HEK293T (cell line): ENCODE measurements at regions not wholly inside any gene's neighbourhood (a gene's known extent, or its start where the extent isn't known, plus 50 kb on each side); places are given as distances from the start of the nearest gene placed in this dataset.

Experiments
- ARNT ChIP-seq: fragments of 450-650 bp; IDR thresholded peaks from 2 replicates; pipeline ENCODE4 v1.6.1; 2017; ENCODE audit warnings: mild to moderate bottlenecking
- BHLHE40 ChIP-seq: fragments of 450-650 bp; IDR thresholded peaks from 2 replicates; pipeline ENCODE4 v1.6.1; 2016; ENCODE audit warnings: mild to moderate bottlenecking, moderate library complexity, borderline replicate concordance
- CTBP1 ChIP-seq: fragments of 450-650 bp; IDR thresholded peaks from 2 replicates; pipeline ENCODE4 v1.6.1; 2016; ENCODE audit warnings: borderline replicate concordance
- ELF4 ChIP-seq: fragments of 450-650 bp; IDR thresholded peaks from 2 replicates; pipeline ENCODE4 v1.6.1; 2017; ENCODE audit warnings: antibody characterized with exemption
- FOXA1 ChIP-seq: fragments of 450-650 bp; IDR thresholded peaks from 2 replicates; pipeline ENCODE4 v1.6.1; 2016; ENCODE audit warnings: mild to moderate bottlenecking
- FOXK2 ChIP-seq: fragments of 450-650 bp; IDR thresholded peaks from 2 replicates; pipeline ENCODE4 v1.6.1; 2016; ENCODE audit warnings: mild to moderate bottlenecking
- FOXM1 ChIP-seq: fragments of 450-650 bp; IDR thresholded peaks from 2 replicates; pipeline ENCODE4 v1.6.1; 2017; ENCODE audit warnings: mild to moderate bottlenecking, borderline replicate concordance
- HDGF ChIP-seq: fragments of 450-650 bp; IDR thresholded peaks from 2 replicates; pipeline ENCODE4 v1.6.1; 2017; ENCODE audit warnings: antibody characterized with exemption, borderline replicate concordance
- L3MBTL2 ChIP-seq: fragments of 450-650 bp; conservative IDR thresholded peaks from 2 replicates; pipeline ENCODE4 v1.6.1; 2016; ENCODE audit warnings: mild to moderate bottlenecking
- LEF1 ChIP-seq: fragments of 450-650 bp; IDR thresholded peaks from 2 replicates; pipeline ENCODE4 v1.6.1; 2017; ENCODE audit warnings: mild to moderate bottlenecking, borderline replicate concordance
- SP1 ChIP-seq: fragments of 450-650 bp; IDR thresholded peaks from 2 replicates; pipeline ENCODE4 v1.6.1; 2017
- SUZ12 ChIP-seq: fragments of 450-650 bp; IDR thresholded peaks from 2 replicates; pipeline ENCODE4 v1.6.1; 2016; ENCODE audit warnings: mild to moderate bottlenecking
- TARDBP ChIP-seq: fragments of 450-650 bp; IDR thresholded peaks from 2 replicates; pipeline ENCODE4 v1.6.1; 2016
- TF ChIP-seq, protein P1 (sequence below): fragments of 450-650 bp; IDR thresholded peaks from 2 replicates; pipeline ENCODE4 v1.6.1; 2016

DNA sequence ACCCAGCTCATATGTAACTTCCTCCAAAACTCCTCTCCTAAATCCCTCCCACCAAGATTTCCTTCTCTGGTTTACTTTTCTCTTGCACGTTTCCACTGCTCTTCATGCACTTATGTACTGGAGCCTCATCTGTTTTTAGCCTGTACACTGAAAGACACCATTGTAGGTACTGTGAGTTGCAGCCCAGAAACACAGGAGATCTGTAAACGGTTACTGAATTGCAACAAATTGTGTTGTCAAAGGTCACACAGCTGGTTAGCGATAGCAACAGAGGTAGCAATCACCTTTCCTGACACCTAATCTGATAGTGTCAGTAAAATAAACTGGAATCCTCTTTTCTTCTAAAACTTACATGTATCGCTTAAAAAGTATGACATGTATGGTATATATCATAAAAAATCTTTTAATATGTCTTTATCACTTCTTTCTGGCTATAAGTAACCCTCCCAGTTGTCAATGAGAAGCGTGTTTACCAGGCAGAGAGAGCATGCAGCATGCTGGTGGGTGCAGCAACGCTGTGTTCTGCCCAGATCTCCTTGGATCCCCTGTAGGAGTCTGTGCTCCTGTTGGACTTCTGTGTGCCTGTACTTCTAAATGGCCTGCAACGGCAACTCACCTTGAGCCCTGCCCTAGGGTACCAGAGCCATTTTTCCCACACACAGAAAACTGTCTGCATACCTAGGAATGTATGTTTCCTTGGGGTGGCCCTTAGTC lies 121.5 kb upstream of the CPM start:
- TF ChIP-seq TARDBP (no peak), SUZ12 (no peak), L3MBTL2 (no peak), FOXA1 (no peak), FOXM1 (no peak), BHLHE40 (no peak), FOXK2 (no peak), ARNT (no peak), ELF4 (no peak), SP1 (no peak), LEF1 (no peak), CTBP1 (no peak), HDGF (no peak)
- TF ChIP-seq, protein P1, sequence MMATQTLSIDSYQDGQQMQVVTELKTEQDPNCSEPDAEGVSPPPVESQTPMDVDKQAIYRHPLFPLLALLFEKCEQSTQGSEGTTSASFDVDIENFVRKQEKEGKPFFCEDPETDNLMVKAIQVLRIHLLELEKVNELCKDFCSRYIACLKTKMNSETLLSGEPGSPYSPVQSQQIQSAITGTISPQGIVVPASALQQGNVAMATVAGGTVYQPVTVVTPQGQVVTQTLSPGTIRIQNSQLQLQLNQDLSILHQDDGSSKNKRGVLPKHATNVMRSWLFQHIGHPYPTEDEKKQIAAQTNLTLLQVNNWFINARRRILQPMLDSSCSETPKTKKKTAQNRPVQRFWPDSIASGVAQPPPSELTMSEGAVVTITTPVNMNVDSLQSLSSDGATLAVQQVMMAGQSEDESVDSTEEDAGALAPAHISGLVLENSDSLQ: no peak
